ENCODE measurements at regions not wholly inside any gene's neighbourhood (a gene's known extent, or its start where the extent isn't known, plus 50 kb on each side); places are given as distances from the start of the nearest gene placed in this dataset.

- no peak overlapping the region for H3K4me3 ChIP-seq (ENCODE audit: low read depth in 1 of 3, low read length in 3 of 3)
- no peaks in the 10 kb centered on the region for H3K9me3 ChIP-seq (ENCODE audit: control insufficient read depth in 4 of 4, low read length in 3 of 4)
- H3K4me1 ChIP-seq (ENCODE audit: control insufficient read depth in 4 of 4, insufficient read depth in 4 of 4, low read length in 3 of 4): no peaks in the 10 kb centered on the region
- 91% methylated on average over 3 of the region's 3 CpGs for WGBS
- DNase-seq (ENCODE audit: low spot score): no peak
- no peaks in the 10 kb centered on the region for H3K27me3 ChIP-seq (ENCODE audit: control insufficient read depth in 4 of 4, insufficient read depth in 4 of 4, low read length in 3 of 4)
- no peaks in the 10 kb centered on the region for H3K36me3 ChIP-seq (ENCODE audit: control insufficient read depth in 4 of 4, insufficient read depth in 3 of 4, low read depth in 1 of 4, low read length in 3 of 4)
- TF ChIP-seq FOXA1 (IDR thresholded peaks at IDR 0.05): no peak
- no peak for TF ChIP-seq FOXA2 (IDR thresholded peaks at IDR 0.05)
- TF ChIP-seq HNF4A (conservative IDR thresholded peaks at IDR 0.05): no peak
- no peak for TF ChIP-seq EGR1 (IDR thresholded peaks at IDR 0.05; ENCODE audit: low read depth in 2 of 2)
- no peak for TF ChIP-seq REST (IDR thresholded peaks at IDR 0.05)
- TF ChIP-seq YY1 (IDR thresholded peaks at IDR 0.05): no peak
- no peak for TF ChIP-seq RAD21 (IDR thresholded peaks at IDR 0.05)
- no peak for TF ChIP-seq HNF4G (IDR thresholded peaks at IDR 0.05)
- TF ChIP-seq TAF1 (conservative IDR thresholded peaks at IDR 0.05): no peak
- no peak for TF ChIP-seq CTCF (IDR thresholded peaks at IDR 0.05; ENCODE audit: low read depth, low read length, missing input control)
- TF ChIP-seq RXRA (IDR thresholded peaks at IDR 0.05): no peak
- TF ChIP-seq GABPA (IDR thresholded peaks at IDR 0.05 in 1 of 2, conservative IDR thresholded peaks at IDR 0.05 in 1 of 2): no peak
- TF ChIP-seq JUND (IDR thresholded peaks at IDR 0.05): no peak
- TF ChIP-seq SP1 (IDR thresholded peaks at IDR 0.05): no peak
- TF ChIP-seq MAX (IDR thresholded peaks at IDR 0.05): no peak
- TF ChIP-seq ATF3 (IDR thresholded peaks at IDR 0.05): no peak
- no peak for TF ChIP-seq ZBTB33 (IDR thresholded peaks at IDR 0.05)
- no peak for TF ChIP-seq NR2F2 (IDR thresholded peaks at IDR 0.05)
- no peak overlapping the region for H3K27ac ChIP-seq (ENCODE audit: low read depth in 1 of 2, low read length in 2 of 2)
- no peak overlapping the region for H3K9ac ChIP-seq (ENCODE audit: low read depth in 1 of 2, low read length in 2 of 2)
Measured at GRCh38 chr15:37847776-37848175, 86.7 kb upstream of the TMCO5A start.

Measured in liver (tissue), 8 donors.